HG03469 (cell line): ENCODE measurements at regions not wholly inside any gene's neighbourhood (a gene's known extent, or its start where the extent isn't known, plus 50 kb on each side); places are given as distances from the start of the nearest gene placed in this dataset.

Experiments
- ATAC-seq: cut with Tn5 transposase; IDR thresholded peaks from one replicate; pipeline ENCODE4 v1.9.1; 2021; ENCODE audit warnings: mild to moderate bottlenecking, moderate library complexity, moderate number of reproducible peaks; ENCODE audit not compliant: unreplicated experiment

- no peak for ATAC-seq
These were observed 57.8 kb downstream of the SPATA19 start for GRCh38 chr11:133787379-133788141.

- no peak for ATAC-seq
These were observed 59.4 kb downstream of the SPATA19 start for GRCh38 chr11:133785795-133786340.

- ATAC-seq, result no peak
These were observed 61.0 kb downstream of the SPATA19 start for GRCh38 chr11:133784359-133784758.

- ATAC-seq, result no peak
These were observed 63.1 kb downstream of the SPATA19 start for GRCh38 chr11:133782116-133782725.

GRCh38 chr11:133778161-133778560 lies 67.2 kb downstream of the SPATA19 start:
- ATAC-seq, result no peak

- no peak for ATAC-seq
These were observed 68.5 kb downstream of the SPATA19 start for GRCh38 chr11:133776671-133777367.

GRCh38 chr11:133762538-133762937 lies 82.8 kb downstream of the SPATA19 start:
- ATAC-seq, result no peak

GRCh38 chr11:133753150-133753549 lies 92.2 kb downstream of the SPATA19 start:
- no peak for ATAC-seq

- ATAC-seq, result no peak
These were observed 95.5 kb downstream of the SPATA19 start for GRCh38 chr11:133749841-133750240.

- no peak for ATAC-seq
These were observed 97.9 kb downstream of the SPATA19 start for GRCh38 chr11:133747409-133747808.

- ATAC-seq, result no peak
These were observed 98.5 kb downstream of the SPATA19 start for GRCh38 chr11:133746663-133747306.

- ATAC-seq, result no peak
These were observed 99.5 kb downstream of the SPATA19 start for GRCh38 chr11:133745791-133746190.

- no peak for ATAC-seq
These were observed 103.0 kb downstream of the SPATA19 start for GRCh38 chr11:133742353-133742752.

- ATAC-seq, result no peak
These were observed 104.3 kb downstream of the SPATA19 start for GRCh38 chr11:133740963-133741362.

GRCh38 chr11:133739481-133739880 lies 105.8 kb downstream of the SPATA19 start:
- no peak for ATAC-seq

- ATAC-seq, result no peak
These were observed 106.7 kb downstream of the SPATA19 start for GRCh38 chr11:133738624-133739023.

- ATAC-seq, result no peak
These were observed 111.7 kb downstream of the SPATA19 start for GRCh38 chr11:133733631-133734030.

- ATAC-seq, result no peak
These were observed 113.1 kb downstream of the SPATA19 start for GRCh38 chr11:133732109-133732674.

GRCh38 chr11:133727774-133728173 lies 117.5 kb downstream of the SPATA19 start:
- no peak for ATAC-seq

- no peak for ATAC-seq
These were observed 118.8 kb downstream of the SPATA19 start for GRCh38 chr11:133726542-133726941.

GRCh38 chr11:133724116-133724515 lies 121.2 kb downstream of the SPATA19 start:
- ATAC-seq, result no peak
